Motor neuron (in vitro differentiated cells): ENCODE measurements at regions not wholly inside any gene's neighbourhood (a gene's known extent, or its start where the extent isn't known, plus 50 kb on each side); places are given as distances from the start of the nearest gene placed in this dataset.

Source experiments
- ATAC-seq, 8 experiments: fragments of 200-7000 bp; cut with Tn5 transposase; replicated peaks in 6 of 8; 2 replicates each; pipeline ENCODE4 v1.8.0; 2021; ENCODE audit warnings: mild to moderate bottlenecking in 8 of 8, moderate library complexity in 8 of 8
- H3K27ac ChIP-seq, 2 donors: fragments of 250-450 bp; sonication (Bioruptor Pico); 2 replicates each; pipeline ENCODE4 v1.9.0; 2021; ENCODE audit warnings: antibody characterized with exemption in 2 of 2, mild to moderate bottlenecking in 2 of 2, moderate library complexity in 1 of 2
- H3K4me1 ChIP-seq, 2 donors: fragments of 250-450 bp; sonication (Bioruptor Pico); replicated peaks in 1 of 2; 2 replicates each; pipeline ENCODE4 v1.6.1; 2021; ENCODE audit warnings: antibody characterized with exemption in 2 of 2, mild to moderate bottlenecking in 2 of 2, moderate library complexity in 1 of 2
- H3K4me3 ChIP-seq, 5 donors: fragments of 250-450 bp; sonication (Bioruptor Pico); 2 replicates each; pipeline ENCODE4 v1.9.0; 2021; ENCODE audit warnings: antibody characterized with exemption in 5 of 5, mild to moderate bottlenecking in 5 of 5, moderate library complexity in 4 of 5
- WGBS, 10 experiments: fragments of 450-650 bp; shearing (Covaris generic); methylation state at CpG; one replicate each; pipeline ENCODE4 v1.0.0; 2022; 5-methylcytosine and 5-hydroxymethylcytosine counted together
- in situ Hi-C, 9 experiments: fragments of 400-800 bp; cut with MboI; loops; one replicate each; pipeline ENCODE4 v1.15.0; 2021; ENCODE audit warnings: low sequenced_read_pairs in 9 of 9, low pct_unique_long_range_greater_than_20kb in 2 of 9; ENCODE audit not compliant: unreplicated experiment in 9 of 9

DNA sequence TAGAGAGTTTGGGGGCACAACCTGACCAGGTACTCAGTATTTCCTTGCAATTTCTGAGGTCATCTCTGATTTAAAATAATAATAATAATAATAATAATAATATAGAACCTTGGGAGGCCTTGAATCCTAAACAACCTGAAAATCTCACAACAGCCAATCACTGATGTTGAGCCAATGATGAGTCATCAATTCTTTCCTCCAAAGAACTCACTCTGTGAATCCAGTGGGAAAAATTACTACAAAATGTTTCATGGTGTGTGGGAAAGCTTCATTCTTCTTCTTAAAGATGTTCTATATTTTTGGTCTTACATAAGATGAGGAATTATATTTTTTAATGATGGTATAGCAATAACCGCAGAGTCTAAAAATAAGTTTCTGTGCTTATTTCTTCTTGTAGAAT lies 594.6 kb downstream of the EFNB2 start:
- in situ Hi-C loops: no loop called here
- Histone ChIP-seq H3K4me1 (no peaks in the 10 kb centered on the region), H3K27ac (no peak overlapping the region), H3K4me3 (no peak overlapping the region)
- 88 to 100% (median 100%) methylated on average over 1 of the region's 1 CpG; no CpG with 5 or more reads in 1 of the 10 experiments for WGBS, 10 experiments
- ATAC-seq: no peak

DNA sequence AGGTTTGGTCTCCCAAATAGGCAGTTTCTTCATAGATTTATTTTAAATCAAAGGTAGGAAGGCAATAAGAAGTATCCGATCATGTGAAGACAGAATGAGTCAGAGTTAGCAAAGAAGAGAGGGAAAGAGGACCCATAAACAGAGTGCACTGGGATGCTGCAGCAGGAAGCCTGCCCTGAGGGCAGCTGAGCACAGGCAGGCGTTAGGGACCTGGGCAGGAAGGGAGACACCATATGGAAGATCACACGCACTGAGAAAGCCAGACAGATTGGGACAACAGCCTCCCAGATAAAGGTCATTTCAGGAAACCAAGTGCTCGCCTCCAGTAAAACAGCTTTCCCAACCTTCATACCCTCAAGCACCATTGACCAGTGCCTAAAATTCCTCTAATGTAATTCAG lies 598.0 kb downstream of the EFNB2 start:
- 30 to 90% (median 71%) methylated on average over 1 to 4 of the region's 4 CpGs; no CpG with 5 or more reads in 3 of the 10 experiments for WGBS, 10 experiments
- H3K27ac ChIP-seq: no peak overlapping the region
- H3K4me3 ChIP-seq: no peak overlapping the region
- peak in 4 of 8 experiments; percentile 15 to 53 (median 35) for ATAC-seq
- in situ Hi-C loops: no loop called here
- no peaks in the 10 kb centered on the region for H3K4me1 ChIP-seq

DNA sequence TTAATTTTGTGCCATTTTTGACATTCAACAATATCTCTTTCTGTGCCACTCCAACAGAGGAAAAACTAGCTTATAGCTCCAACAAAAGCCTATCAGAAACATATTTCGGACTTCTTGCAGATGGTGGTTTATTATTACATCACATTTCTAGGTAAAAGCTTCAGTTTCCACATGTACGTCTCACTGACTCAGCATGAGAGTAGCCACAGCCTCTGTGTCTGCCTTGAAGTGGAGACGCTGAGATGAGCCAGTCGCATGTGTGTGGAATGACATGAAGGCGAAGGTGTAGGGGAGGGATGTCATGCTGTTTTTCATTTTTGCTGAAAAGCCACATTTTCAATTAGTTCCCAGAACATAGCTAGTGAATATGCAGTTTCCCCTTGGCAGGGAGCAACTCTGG lies 598.6 kb downstream of the EFNB2 start:
- Histone ChIP-seq H3K27ac (no peak overlapping the region), H3K4me3 (no peak overlapping the region), H3K4me1 (no peaks in the 10 kb centered on the region)
- in situ Hi-C loops: no loop called here
- WGBS, 10 experiments: 60 to 98% (median 76%) methylated on average over 1 to 5 of the region's 5 CpGs; no CpG with 5 or more reads in 1 of the 10 experiments
- ATAC-seq: peak in 6 of 8 experiments; percentile 9 to 91 (median 74)

DNA sequence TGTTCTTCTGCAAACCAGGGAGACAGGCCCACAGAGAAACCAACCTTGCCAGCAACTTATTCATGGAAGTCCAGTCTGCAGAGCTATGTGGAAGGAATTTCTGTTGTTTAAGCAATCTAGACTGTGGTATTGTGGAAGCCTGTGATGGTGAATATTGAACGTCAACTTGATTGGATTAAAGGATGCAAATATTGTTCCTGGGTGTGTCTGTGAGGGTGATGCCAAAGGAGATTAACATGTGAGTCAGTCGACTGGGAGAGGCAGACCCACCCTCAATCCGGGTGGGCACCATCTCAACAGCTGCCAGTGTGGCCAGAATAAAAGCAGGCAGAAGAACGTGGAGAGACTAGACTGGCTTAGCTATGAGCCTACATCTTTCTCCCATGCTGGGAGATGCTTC lies 606.0 kb downstream of the EFNB2 start:
- ATAC-seq: peak in 3 of 8 experiments; percentile 54 to 92 (median 65)
- no peak overlapping the region for H3K4me3 ChIP-seq
- in situ Hi-C loops: no loop called here
- WGBS, 10 experiments: 0 to 100% (median 79%) methylated on average over 1 to 4 of the region's 4 CpGs; no CpG with 5 or more reads in 1 of the 10 experiments
- no peak overlapping the region for H3K27ac ChIP-seq
- no peaks in the 10 kb centered on the region for H3K4me1 ChIP-seq

DNA sequence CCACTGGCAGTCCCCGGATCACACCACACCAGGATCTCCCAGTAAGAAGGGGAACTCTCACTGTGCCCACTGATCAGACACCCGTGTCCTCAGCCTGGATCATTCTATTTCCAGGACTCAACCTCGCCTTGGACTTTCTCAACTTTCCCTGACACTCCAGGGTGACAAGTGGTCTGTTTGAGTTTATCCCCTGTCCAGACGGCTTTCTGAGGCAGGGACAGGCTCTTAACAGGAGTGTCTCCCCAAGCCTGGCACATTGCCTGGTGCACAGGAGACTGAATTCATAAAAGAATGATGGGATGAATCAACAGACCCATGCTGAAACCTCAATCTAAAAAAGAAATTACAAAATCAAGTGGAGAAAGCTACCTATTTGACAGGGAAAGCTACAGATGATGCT lies 606.6 kb downstream of the EFNB2 start:
- H3K27ac ChIP-seq: no peak overlapping the region
- H3K4me1 ChIP-seq: no peaks in the 10 kb centered on the region
- in situ Hi-C loops: no loop called here
- no peak overlapping the region for H3K4me3 ChIP-seq
- ATAC-seq: no peak
- 52 to 100% (median 85%) methylated on average over 1 to 4 of the region's 4 CpGs; no CpG with 5 or more reads in 1 of the 10 experiments for WGBS, 10 experiments

DNA sequence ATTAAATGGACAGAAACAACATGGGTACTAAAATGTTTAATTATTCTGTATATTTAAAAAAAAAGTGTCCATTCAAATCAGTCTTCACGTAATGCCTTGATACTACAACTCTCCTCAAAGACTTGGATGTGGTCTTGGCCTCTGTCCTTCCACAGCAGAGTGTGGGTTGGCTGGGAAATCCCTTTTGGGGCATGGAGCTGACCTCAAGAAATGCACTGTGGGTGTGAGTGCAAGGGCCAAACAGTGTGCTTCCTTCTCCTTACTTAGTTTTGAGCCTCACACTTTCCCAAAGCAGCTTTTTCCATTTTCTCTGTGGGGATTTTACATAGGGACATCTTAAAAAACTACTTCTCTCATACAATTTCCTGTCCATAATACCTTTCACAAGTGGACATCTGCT lies 607.4 kb downstream of the EFNB2 start:
- Histone ChIP-seq H3K4me1 (no peaks in the 10 kb centered on the region), H3K4me3 (no peak overlapping the region), H3K27ac (no peak overlapping the region)
- in situ Hi-C loops: no loop called here
- no peak for ATAC-seq
- 45 to 100% (median 94%) methylated on average over 1 of the region's 1 CpG; no CpG with 5 or more reads in 2 of the 10 experiments for WGBS, 10 experiments

DNA sequence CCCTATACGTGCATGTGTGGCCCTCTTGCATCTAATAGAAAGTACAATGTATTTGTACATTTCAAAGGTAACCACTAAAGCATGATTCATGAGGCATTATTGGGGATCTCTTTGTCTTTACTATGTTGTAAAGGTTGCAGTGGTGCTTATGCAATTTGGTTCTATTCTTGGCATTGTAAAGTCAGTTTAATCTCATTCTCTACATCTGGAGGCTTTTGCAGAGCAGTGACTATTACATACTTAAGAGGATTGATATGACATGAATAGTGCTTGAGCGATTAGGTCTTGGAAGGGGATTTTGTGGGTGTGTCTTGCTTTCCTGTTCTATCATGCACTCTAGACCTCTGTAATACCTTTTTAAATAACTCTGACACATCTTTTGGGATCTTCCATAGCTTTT lies 610.0 kb downstream of the EFNB2 start:
- peak in 4 of 8 experiments; percentile 35 to 67 (median 44) for ATAC-seq
- H3K4me3 ChIP-seq: no peak overlapping the region
- WGBS, 10 experiments: 0 to 100% (median 53%) methylated on average over 1 to 2 of the region's 2 CpGs; no CpG with 5 or more reads in 1 of the 10 experiments
- H3K27ac ChIP-seq: no peak overlapping the region
- peaks cover 0 to under 1% of the 10 kb centered on the region in 2 donors for H3K4me1 ChIP-seq
- in situ Hi-C loops: no loop called here

DNA sequence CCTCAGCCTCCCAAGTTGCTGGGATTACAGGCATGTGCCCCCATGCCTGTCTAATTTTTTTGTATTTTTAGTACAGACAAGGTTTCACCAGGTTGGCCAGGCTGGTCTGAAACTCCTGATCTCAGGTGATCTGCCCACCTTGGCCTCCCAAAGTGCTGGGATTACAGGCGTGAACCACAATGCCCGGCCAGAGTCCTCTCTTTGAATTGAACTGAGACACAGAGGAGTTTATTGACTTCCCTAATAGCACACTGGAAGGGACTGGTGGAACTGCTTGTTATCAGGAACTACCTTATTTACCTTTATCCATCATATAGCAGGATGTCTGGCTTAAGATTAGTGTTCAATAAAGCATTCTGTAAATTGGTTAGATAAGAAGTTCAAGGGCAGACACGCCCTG lies 613.8 kb downstream of the EFNB2 start:
- Histone ChIP-seq H3K4me1 (peaks cover 11 to 22% of the 10 kb centered on the region in 2 donors), H3K4me3 (no peak overlapping the region), H3K27ac (no peak overlapping the region)
- in situ Hi-C loops: no loop called here
- WGBS, 10 experiments: 38 to 100% (median 67%) methylated on average over 1 to 3 of the region's 3 CpGs; no CpG with 5 or more reads in 5 of the 10 experiments
- no peak for ATAC-seq

DNA sequence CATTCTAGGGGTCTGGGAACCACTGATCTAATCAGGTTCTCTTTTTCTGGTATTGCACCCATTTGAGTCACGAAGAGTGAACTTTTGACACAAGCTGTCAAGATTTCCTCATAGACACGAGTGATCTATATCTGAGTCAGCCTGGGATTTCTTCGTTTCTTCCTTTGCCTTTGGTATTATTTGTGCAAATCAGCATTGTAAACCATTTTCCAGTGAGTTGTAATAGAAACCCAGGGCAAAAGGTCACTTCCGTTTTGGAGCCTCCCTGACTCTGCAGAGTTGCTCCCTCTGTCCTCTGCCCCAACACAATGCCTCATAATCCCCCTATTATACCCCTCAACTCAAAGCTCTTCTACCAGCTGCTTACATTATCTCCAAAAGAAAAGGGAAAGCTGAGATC lies 615.1 kb downstream of the EFNB2 start:
- peak in 3 of 8 experiments; percentile 1 to 71 (median 61) for ATAC-seq
- Histone ChIP-seq H3K4me1 (peaks cover 11 to 22% of the 10 kb centered on the region in 2 donors), H3K4me3 (no peak overlapping the region), H3K27ac (no peak overlapping the region)
- in situ Hi-C loops: no loop called here
- WGBS, 10 experiments: 0 to 45% (median 13%) methylated on average over 1 to 4 of the region's 4 CpGs; no CpG with 5 or more reads in 2 of the 10 experiments

DNA sequence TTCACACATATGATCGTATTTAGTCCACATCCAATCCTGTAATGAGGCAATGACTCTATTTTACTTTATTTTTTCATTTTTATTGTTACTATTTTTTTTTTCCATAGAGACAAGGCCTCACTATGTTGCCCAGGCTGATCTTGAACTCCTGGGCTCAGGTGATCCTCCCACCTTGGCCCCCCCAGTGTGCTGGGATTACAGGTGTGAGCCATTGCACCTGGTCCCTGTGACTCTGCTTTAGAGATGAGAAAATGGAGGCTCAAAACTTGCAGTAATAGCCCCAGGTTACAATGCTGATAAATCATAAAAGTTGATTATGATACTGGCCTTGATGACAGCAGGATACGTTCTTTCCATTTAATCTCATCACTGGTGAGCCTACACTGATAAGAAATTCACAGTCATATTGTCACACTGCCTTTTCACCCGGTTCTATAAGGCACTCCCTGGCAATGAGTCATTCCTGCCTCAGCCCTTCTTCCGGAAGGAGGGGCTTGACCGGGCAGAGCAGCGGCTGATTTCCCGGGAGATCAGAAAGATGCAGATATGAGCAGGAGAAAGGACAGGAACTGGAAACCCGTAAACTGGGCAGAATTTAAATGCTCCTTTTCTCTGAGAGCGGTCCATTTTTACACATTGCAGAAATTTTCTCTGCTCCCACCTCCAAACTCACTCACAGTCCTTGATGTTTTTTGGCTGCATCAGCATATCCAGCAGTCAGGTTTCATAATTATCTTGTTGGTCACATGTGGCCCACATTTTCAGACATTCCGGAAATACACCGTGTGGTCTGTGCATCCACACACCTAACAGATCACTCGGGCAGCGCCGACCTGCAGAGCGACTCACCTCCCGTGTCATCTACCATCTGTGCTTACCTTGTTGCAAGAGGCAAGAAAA lies 616.4 kb downstream of the EFNB2 start:
- H3K4me1 ChIP-seq: peaks cover 11 to 22% of the 10 kb centered on the region in 2 donors
- in situ Hi-C loops: no loop called here
- H3K27ac ChIP-seq: peak overlapping the region; percentile 2 to 89
- no peak overlapping the region for H3K4me3 ChIP-seq
- WGBS, 10 experiments: 17 to 80% (median 35%) methylated on average over 1 to 12 of the region's 16 CpGs
- ATAC-seq: peak; percentile 67 to 100 (median 98)

DNA sequence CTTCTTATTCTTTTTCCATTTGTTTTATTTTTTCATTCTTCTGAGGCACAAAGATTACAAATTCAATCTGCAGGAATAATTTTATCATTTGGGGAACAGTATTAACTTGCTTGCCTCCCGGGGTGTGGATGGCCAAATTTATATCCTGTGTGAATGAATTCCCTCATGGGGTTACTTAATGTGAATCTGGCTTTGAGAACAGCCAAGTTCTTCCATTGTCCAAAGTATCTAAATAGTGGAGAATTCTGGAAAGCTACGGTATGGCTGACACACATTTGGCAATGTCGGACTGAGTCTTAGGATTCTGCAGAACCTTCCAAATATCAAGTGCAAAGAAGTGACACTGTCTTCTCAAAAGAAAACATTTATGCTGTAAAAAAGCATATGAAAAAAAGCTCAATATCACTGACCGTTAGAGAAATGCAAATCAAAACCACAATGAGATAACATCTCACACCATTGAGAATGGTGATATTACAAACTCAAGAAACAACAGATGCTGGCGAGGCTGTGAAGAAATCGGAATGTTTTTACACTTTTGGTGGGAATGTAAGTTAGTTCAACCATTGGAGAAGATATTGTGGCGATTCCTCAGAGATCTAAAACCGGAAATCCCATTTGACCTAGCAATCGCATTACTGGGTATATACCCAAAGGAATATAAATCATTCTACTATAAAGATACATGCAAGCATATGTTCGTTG lies 620.2 kb downstream of the EFNB2 start:
- Histone ChIP-seq H3K4me3 (no peak overlapping the region), H3K4me1 (peaks cover 11 to 20% of the 10 kb centered on the region in 2 donors), H3K27ac (no peak overlapping the region)
- no peak for ATAC-seq
- 29 to 100% (median 83%) methylated on average over 2 to 10 of the region's 10 CpGs for WGBS, 10 experiments
- in situ Hi-C loops: no loop called here

DNA sequence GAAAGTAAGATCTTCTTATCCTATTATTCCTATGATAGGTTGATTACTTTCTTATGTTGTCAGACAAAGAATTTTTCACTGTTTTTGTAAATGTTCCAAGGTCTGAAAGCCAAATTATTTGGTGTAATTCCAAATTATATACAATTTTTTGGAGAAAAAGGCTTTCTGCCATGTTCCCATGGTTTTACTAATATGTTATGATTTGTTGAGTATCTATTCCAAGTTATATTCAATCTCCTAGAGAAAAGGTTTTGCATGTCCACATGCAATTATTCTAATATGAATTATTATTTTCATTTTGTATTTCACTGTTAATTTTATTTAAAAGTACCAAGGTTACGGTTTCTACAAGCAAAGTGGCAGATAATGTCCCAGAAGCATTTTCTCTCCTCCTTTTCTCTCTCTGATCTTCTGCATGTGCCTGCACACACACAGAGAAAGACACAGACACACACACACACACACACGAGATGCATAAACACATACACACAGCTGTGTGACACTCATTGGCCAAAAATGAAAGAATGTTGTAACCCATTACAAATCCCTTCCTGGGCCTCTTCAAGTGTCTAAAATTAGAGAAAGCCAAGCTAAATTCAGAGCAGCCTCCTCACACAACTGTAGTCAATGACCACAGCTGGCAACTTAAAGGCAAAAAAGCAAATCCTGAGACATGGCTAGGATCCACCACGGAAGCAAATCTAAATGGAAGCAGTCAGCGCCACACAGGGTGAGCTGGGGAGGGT lies 621.0 kb downstream of the EFNB2 start:
- Histone ChIP-seq H3K4me3 (no peak overlapping the region), H3K27ac (no peak overlapping the region), H3K4me1 (peaks cover 9 to 11% of the 10 kb centered on the region in 2 donors)
- in situ Hi-C loops: no loop called here
- WGBS, 10 experiments: 0 to 100% (median 80%) methylated on average over 1 to 4 of the region's 4 CpGs; no CpG with 5 or more reads in 1 of the 10 experiments
- peak in 3 of 8 experiments; percentile 36 to 61 (median 56) for ATAC-seq
